Mesodermal cell (in vitro differentiated cells): ENCODE measurements at regions not wholly inside any gene's neighbourhood (a gene's known extent, or its start where the extent isn't known, plus 50 kb on each side); places are given as distances from the start of the nearest gene placed in this dataset.

Experiments
- H3K27ac ChIP-seq: 2 replicates; pipeline ENCODE4 v1.7.0; 2013; ENCODE audit warnings: mild to moderate bottlenecking, low read depth, low read length, moderate library complexity; ENCODE audit not compliant: severe bottlenecking
- H3K36me3 ChIP-seq: 2 replicates; pipeline ENCODE4 v1.7.1; 2013; ENCODE audit warnings: mild to moderate bottlenecking, low read length, moderate library complexity; ENCODE audit not compliant: control insufficient read depth, insufficient read depth
- H3K4me1 ChIP-seq: one replicate; pipeline ENCODE4 v1.7.1; 2013; ENCODE audit warnings: mild to moderate bottlenecking, low read length; ENCODE audit not compliant: insufficient read depth, control insufficient read depth, poor library complexity, severe bottlenecking
- H3K4me3 ChIP-seq: 2 replicates; pipeline ENCODE4 v1.7.0; 2013; ENCODE audit warnings: low read length, control low read depth, mild to moderate bottlenecking; ENCODE audit not compliant: insufficient read depth, poor library complexity, severe bottlenecking; ENCODE audit errors: extremely low read depth
- H3K9me3 ChIP-seq: 2 replicates; pipeline ENCODE4 v1.7.1; 2013; ENCODE audit warnings: mild to moderate bottlenecking, low read length, moderate library complexity; ENCODE audit not compliant: control insufficient read depth
- WGBS, 2 experiments: methylation state at CpG; one replicate each; pipeline ENCODE4 v1.1.5; 2013; ENCODE audit warnings: missing lambda C conversion rate in 2 of 2; ENCODE audit not compliant: insufficient coverage in 2 of 2; 5-methylcytosine and 5-hydroxymethylcytosine counted together

DNA sequence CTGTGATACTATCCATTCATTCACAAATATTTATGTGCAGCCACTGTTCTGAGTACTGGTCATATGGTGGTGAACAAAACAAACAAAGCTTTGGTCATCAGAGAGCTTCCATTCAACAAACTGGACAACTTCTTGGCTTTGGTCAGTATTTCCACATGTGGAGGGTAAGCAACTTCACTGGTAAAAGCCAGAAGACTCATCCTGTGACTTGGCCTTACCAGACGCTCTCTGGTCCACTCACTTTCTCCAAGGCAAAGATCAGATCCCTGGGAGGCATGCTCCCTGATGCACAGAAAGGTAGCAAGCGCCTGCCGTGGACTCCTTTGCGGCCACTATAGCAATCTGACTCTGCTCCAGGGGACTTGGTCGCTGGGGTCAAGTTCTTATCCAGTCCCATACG is 179.5 kb downstream of the EN1 start:
- H3K9me3 ChIP-seq: no peaks in the 10 kb centered on the region
- H3K4me1 ChIP-seq: peaks cover 19% of the 10 kb centered on the region
- WGBS, 2 experiments: 77 to 92% methylated on average over 4 to 6 of the region's 6 CpGs
- H3K36me3 ChIP-seq: no peaks in the 10 kb centered on the region
- no peak overlapping the region for H3K4me3 ChIP-seq
- peak overlapping the region; percentile 90 for H3K27ac ChIP-seq

DNA sequence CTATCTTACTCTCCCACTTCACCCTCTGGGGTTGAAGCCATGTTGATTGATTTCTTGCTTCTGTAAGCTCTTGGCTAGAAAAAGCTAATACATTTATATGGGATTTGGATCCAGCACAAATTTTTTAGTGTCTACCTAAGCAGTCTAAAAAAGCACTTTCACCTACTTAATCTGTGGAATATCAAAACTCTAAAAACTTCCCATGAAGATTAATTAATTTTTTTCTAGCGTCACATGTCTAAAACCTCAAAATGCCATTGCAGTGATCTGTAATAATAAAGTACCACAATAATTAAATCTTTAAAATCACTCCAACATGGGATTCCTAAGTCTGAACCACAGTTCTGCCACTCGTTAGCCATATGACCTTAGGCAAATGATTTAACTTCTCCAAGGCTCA is 180.1 kb downstream of the EN1 start:
- 83 to 96% methylated on average over 1 to 2 of the region's 2 CpGs for WGBS, 2 experiments
- Histone ChIP-seq H3K4me1 (peaks cover 18% of the 10 kb centered on the region), H3K9me3 (no peaks in the 10 kb centered on the region), H3K4me3 (no peak overlapping the region), H3K36me3 (no peaks in the 10 kb centered on the region), H3K27ac (no peak overlapping the region)

DNA sequence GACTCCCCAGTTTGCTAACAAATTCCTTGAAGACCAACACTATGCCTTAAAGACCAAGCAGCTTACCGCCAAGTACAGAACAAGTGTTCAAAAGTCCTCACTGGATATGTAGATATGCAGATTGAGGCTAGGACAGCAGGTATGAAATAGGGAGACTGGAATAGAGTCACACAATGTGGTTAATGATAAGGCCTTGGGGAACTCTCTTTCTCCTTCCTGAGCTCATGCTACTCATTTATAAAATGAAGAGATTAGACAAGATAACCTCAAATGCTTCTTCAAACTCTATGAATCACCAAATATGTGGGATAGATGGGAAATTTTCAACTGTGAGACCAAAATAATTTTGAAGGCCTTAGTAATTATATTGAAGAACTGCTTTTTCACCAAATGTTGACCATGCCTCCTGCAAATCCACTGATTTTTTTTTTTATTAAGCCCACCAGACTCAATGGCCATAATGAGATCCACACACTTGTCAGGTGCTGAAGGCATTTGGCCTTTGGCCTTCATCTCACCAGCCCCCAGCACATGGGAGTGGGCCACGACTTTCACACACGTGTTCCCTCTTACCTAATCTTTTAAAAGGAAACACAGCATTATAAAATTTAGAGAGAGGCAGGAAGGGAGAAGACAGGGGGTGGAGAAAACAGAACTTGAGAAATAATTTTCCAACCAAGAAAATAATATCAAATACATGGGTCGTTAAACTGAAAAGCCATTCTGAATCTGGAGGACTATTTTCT is 181.5 kb downstream of the EN1 start:
- Histone ChIP-seq H3K36me3 (no peaks in the 10 kb centered on the region), H3K9me3 (no peaks in the 10 kb centered on the region), H3K27ac (no peak overlapping the region), H3K4me1 (peaks cover 14% of the 10 kb centered on the region), H3K4me3 (no peak overlapping the region)
- WGBS, 2 experiments: no CpG with 5 or more reads among the region's 4 CpGs

DNA sequence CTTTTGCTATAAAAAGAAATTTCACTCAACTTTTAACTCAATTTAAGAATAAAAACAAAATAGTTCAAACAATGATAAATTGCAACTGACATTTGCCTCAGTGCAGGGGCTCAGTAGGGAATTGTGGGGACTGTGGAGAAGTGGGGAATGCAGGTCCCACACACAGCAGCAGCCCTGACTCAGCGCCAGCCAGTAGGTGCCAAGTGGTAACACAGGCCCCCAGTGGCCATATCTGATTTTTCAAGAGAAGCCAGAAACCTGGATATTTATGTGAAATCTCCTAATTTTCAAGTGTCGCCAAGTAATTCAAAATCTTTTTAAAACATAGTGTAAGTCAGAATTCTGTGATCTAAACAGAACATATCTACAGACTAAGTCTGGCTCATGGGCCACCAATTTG is 186.3 kb downstream of the EN1 start:
- Histone ChIP-seq H3K4me1 (no peaks in the 10 kb centered on the region), H3K27ac (no peak overlapping the region), H3K9me3 (no peaks in the 10 kb centered on the region), H3K4me3 (no peak overlapping the region), H3K36me3 (no peaks in the 10 kb centered on the region)
- 67% methylated on average over 1 of the region's 2 CpGs; no CpG with 5 or more reads in 1 of the 2 experiments for WGBS, 2 experiments

DNA sequence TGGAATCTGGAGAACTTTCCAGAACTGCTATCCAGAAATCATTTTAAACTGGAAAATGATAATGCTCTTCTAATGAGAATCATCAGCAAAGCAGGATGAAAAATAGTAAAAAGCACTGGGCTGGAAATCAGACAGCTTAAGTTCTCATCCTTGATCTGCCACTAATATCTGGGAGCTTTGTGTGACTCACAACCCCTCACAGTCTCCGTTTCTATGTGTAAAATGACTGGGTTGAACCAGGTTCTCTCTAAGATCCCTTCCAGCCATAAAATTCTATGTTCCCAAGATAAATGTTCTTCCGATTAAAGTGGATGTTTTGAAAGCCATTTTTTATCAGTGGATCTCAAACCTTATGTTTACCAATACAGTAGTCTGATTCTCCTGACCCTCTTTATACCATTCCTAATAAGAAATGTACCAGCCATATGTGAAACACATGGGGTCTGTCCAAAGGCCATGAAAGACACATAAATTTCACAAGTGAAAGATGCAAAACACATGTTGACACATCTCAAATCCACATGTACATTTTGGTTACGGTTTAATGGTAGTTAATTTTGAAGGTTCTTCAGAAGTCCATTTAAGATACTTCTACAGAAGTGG is 188.8 kb downstream of the EN1 start:
- WGBS, 2 experiments: 80% methylated on average over 1 of the region's 3 CpGs; no CpG with 5 or more reads in 1 of the 2 experiments
- Histone ChIP-seq H3K9me3 (no peaks in the 10 kb centered on the region), H3K4me3 (no peak overlapping the region), H3K36me3 (no peaks in the 10 kb centered on the region), H3K27ac (no peak overlapping the region), H3K4me1 (no peaks in the 10 kb centered on the region)

DNA sequence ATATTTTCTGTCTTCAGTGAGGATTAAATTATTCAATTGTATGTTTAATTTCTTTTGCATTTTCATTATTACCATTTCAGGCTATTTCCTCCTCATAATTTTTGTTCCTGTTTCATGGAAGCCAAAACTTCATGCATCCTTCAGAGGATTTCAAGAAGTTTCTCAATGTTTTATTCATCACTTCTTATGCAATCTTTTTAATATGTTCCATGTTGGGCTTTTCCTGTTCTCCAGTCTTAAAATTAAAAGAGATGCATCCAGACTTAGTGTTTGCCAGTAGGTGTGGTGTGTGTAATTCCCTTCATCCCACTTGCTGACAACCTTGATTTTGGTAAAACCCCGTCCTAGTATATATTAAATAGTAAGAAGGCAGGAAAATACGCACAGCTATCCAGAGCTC is 190.0 kb downstream of the EN1 start:
- no peaks in the 10 kb centered on the region for H3K9me3 ChIP-seq
- H3K4me1 ChIP-seq: no peaks in the 10 kb centered on the region
- WGBS, 2 experiments: 100% methylated on average over 1 of the region's 2 CpGs
- no peak overlapping the region for H3K4me3 ChIP-seq
- H3K36me3 ChIP-seq: no peaks in the 10 kb centered on the region
- no peak overlapping the region for H3K27ac ChIP-seq

DNA sequence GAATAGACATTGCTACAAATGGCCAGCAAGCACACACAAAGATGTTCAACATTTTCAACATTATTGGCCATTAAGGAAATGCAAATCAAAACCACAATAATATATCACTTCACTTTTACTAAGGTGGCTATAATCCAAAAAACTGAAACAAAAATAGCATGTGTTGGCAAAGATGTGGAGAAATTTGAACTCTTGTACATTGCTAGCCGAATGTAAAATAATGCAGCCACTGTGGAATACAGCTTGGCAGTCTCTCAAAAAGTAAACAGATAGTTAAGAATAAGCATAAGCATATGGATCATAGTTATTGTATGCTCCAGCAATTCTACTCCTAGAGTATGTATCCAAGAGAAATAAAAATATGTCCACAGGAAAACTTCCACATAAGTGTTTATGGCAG is 192.5 kb downstream of the EN1 start:
- Histone ChIP-seq H3K27ac (no peak overlapping the region), H3K4me1 (no peaks in the 10 kb centered on the region), H3K36me3 (no peaks in the 10 kb centered on the region), H3K4me3 (no peak overlapping the region), H3K9me3 (no peaks in the 10 kb centered on the region)
- no CpG with 5 or more reads among the region's 1 CpG for WGBS, 2 experiments

DNA sequence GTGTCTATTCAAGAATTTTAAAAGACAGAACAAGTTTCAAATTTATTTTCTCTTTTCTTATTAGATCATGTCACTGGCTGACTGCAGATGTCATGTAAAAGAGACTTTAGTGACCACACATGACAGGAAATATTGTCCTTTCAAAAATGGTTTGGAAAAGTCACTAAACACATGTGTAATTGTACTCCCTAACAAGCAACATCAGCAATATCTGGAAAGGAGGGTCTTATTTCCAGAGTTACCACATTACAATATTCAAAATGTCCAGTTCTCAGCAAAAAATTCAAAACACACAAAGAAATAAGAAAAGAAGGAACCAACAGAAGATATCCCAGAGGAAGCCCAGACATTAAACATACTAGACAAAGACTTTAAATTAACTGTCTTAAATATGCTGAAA is 197.1 kb downstream of the EN1 start:
- Histone ChIP-seq H3K4me1 (no peaks in the 10 kb centered on the region), H3K4me3 (no peak overlapping the region), H3K9me3 (no peaks in the 10 kb centered on the region), H3K27ac (no peak overlapping the region), H3K36me3 (no peaks in the 10 kb centered on the region)

DNA sequence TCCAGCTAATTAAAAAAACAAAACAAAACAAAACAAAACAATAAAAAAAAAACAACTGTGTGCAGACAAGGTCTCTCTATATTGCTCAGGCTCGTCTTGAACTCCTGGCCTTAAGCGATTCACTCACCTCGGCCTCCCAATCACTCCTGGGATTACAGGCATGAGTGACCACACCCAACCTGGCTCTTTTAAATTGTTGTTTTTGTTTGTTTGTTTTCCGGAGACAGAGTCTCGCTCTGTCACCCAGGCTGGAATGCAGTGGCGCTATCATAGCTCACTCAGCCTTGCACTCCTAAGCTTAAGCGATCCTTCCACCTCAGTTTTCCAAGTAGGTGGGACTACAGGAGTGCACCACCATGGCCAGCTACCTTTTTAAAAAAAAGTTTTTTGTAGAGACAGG is 201.6 kb downstream of the EN1 start:
- 79 to 90% methylated on average over 5 to 7 of the region's 7 CpGs for WGBS, 2 experiments
- Histone ChIP-seq H3K4me1 (no peaks in the 10 kb centered on the region), H3K36me3 (no peaks in the 10 kb centered on the region), H3K9me3 (no peaks in the 10 kb centered on the region), H3K27ac (no peak overlapping the region), H3K4me3 (no peak overlapping the region)

DNA sequence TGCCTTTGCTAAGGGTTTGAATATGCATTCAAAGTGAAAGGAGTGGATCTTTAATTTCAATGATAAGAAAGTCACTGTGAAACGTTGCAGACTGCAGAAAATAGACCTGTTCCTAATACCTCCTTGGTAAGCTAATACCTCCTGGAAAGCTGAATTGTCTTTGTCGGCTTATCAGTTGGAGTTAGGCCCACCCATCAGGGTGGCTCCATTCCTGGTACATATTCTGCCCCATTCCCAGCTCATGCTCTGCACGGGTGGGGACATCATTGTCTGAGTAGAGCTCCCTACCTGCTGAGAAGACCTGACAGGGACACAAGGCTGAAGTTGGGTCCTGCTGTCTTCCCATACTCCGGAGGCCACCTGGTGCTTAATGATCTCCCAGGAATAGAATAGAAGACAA is 203.3 kb downstream of the EN1 start:
- H3K4me3 ChIP-seq: no peak overlapping the region
- no peaks in the 10 kb centered on the region for H3K4me1 ChIP-seq
- H3K36me3 ChIP-seq: no peaks in the 10 kb centered on the region
- no peak overlapping the region for H3K27ac ChIP-seq
- WGBS, 2 experiments: 27% methylated on average over 3 of the region's 4 CpGs
- H3K9me3 ChIP-seq: no peaks in the 10 kb centered on the region

DNA sequence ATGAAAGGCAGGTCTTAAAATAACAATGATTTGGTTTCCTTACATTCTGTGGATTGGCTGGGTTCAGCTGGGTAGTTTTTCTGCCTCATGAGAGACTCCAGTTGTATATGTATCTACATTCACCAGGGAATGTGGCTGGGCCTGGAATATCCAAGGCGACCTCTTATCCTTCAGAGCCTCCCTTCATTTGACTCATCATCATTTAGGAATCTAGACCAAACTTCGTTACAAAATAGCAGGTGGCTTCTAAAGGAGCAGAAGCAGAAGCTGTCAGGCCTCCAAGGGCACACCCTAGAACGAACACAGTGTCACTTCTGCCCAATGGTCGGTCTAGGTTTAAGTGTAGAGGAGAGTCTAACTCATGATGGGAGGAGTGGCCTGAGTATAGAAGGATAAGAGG is 204.2 kb downstream of the EN1 start:
- Histone ChIP-seq H3K27ac (no peak overlapping the region), H3K36me3 (no peaks in the 10 kb centered on the region), H3K4me1 (no peaks in the 10 kb centered on the region), H3K4me3 (no peak overlapping the region), H3K9me3 (no peaks in the 10 kb centered on the region)
- WGBS, 2 experiments: 68 to 87% methylated on average over 3 of the region's 4 CpGs
